CD4-positive, alpha-beta T cell treated with Interleukin-2 at 100 ng/mL for 4 hours (primary cell): ENCODE measurements at regions not wholly inside any gene's neighbourhood (a gene's known extent, or its start where the extent isn't known, plus 50 kb on each side); places are given as distances from the start of the nearest gene placed in this dataset.
A peak's percentile ranks its signal among the peaks of the same experiment; 100 is the strongest.

Experiments
- DNase-seq: peaks from one replicate; pipeline ENCODE4 v3.0.0-alpha.2; 2020; ENCODE audit warnings: low spot score

DNA sequence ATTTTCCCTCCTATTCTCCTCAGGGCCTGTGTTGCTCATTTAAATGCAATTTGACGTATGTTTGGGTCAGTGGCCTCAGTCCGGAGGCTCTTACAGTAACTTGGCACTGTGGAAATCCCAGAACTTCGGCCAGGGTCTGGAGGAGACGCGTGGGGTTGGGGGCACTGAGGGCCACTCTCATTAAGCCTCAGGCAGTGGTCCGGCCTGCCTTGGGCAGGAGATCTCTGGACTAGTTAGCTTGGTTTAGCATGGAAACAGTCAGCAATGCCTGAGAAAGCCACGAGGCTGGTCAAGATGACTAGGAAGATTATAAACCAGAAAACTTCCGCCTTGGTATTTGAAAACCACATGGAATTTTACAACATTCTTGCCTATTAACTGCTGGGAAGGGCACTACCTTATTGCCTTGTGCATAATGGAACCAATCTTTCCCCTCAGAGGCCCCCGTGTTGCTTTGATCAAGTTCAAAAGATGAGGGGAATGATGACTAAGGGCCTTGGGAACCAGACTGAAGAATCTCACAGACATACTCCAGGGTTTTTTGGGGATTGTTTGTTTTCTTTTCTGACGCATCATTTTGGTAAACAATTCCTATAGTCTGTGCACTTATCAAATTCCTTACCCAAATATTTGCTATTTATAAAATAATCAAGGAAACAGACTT, 206.0 kb upstream of the PREP start:
- DNase-seq, result no peak

DNA sequence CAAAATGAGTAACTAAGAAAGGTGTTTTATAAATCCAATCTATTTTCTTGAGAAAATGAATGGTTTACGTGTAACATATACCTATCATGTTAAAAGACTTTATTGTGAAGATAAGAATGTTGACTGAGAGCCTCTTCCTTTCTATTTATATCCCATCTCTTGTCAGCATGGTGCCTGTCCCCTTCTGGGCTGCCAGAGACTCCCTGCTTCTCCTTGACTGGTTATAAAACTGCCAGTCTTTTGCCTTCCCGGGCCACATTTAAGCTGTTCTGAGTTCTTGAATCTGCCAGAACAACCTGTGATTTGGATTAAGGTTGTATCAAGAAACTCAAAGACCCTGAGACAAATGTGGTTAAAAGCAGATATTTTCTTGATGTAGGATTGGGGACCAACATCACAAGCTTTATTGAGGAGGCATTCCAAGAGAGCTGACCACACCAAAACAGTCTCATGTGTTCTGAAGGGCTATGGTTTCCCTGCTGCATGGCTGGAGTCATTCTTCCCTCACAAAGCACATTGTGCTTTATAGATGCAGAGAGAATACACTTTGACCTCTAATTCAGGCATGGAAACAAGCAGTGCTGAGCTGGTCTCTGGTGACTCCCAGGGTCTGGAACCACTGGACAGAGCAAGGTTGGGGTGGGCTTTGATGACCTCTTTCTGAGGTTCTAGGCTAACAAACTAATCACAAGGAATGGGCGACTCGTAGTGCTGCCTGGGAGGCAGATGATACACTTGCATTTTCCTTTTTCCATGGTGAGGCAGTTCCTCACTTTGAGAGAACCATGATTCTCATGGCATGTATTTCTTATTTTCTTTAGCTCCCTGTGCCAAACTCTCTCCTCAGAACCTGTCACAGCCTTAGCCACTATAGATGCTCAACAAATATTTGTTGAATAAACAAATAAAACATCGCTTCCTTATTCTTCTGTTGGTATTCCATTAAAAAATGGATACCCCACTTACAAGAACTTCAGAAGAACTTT, 205.0 kb upstream of the PREP start:
- DNase-seq, result no peak

DNA sequence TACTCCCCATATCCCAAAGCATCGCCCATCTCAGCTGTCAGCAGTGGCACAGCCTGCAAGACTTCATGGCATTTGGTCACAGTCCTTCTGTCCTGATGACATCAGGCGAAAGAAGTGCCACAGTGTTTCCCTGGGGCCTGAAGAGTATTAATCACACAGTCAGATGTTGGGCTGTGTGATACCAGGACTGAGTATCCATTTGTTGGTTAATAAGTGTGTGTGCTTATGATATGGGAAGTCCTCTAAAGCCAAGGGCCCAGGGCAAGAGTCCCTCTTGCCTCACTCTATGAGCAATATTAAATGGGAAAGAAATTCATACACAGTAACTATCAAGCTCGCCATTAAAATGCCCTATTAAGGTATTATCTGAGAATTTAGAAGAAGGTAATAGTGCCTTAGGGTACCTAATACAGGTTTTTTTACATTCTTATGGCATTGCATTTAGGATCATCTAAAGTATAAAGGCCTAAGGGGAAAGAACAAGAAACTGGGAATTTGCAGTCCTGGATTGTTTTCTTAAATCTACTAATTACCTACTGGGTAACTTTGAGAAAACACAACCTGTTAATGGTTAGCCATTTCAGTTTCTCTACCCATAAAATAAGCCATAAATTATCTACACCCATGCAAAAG, 204.1 kb upstream of the PREP start:
- no peak for DNase-seq

DNA sequence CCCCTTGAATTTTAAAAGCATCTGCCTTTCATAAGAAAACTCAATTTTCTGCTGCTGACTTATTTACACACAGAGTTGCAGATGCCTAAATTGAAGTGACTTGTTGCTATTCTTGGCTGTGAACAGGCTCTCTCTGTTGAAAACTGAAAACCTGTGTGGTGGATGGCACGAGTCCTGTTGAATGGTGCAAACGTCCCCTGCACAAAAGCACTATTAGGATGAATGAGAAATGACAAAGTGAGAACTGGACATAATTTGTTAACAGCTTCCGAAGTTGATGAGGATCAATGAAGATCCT, 201.7 kb upstream of the PREP start:
- no peak for DNase-seq

DNA sequence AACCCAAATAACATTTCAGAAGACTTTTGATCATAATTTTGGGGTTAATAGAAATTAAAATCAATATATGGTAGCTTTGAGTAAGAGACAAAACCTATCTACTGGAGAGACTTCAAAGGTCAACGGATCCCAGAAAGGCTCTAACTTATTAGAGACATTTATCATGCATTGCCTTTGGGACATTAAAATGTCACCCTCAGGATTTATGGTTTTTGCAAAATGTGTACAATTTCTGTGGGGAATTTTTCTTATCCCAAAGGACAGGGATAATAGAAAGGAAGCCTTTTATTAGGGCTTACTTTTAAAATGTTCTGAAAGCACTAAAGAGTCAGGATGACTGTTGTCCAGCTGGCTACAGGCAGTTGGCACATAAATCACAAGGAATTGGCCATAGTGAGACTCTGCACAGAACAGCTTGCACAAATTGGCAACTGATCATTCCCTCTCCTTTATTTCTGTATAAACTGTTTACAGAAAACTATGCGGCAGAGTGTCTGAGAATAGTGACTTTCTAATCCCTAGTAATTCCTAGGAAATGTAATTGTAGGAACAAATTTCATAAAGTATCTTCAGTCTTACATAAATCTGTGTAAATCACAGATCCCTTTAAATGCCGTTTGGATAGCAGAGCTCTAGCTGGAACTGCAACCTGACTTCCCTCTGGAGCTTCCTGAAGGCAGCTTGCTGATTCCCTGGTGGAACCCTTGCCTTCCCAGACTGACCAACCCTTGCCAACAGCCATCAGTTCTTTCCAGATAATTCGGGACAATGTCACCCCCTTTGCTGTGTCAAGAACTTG, 201.1 kb upstream of the PREP start:
- no peak for DNase-seq

DNA sequence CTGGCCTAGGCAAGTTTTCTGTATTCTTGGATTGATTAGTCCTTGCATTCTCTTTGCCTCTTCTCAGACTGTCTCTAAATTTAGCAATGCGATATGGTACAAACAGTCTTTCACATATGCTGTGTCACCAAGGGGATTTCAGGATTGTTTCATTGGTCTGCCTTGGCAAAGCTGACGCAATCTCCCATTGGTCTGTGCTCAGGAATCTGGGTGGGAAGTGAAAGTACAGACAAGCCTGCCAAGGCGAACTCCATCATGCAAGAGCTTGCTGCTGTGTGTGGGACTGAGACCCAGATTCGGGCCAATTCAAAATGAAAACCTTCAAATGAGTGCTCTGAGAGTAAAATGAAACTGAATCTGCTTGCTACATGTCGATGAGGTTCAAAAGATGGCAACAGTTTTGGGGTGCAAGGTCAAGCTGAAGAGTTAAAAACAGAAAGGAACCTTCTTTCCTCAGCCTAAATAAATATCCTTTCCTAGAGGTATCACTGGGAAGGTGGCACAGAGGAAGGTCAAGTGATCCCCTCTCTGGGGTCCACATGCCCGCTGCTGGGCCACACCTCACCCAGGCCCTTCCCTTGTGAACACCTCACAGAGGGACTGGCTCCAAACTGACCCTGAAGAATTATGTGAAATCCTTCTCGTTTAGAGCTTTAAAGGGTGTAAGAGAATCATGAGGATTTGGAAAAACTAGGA, 198.8 kb upstream of the PREP start:
- peak; percentile 31 for DNase-seq

DNA sequence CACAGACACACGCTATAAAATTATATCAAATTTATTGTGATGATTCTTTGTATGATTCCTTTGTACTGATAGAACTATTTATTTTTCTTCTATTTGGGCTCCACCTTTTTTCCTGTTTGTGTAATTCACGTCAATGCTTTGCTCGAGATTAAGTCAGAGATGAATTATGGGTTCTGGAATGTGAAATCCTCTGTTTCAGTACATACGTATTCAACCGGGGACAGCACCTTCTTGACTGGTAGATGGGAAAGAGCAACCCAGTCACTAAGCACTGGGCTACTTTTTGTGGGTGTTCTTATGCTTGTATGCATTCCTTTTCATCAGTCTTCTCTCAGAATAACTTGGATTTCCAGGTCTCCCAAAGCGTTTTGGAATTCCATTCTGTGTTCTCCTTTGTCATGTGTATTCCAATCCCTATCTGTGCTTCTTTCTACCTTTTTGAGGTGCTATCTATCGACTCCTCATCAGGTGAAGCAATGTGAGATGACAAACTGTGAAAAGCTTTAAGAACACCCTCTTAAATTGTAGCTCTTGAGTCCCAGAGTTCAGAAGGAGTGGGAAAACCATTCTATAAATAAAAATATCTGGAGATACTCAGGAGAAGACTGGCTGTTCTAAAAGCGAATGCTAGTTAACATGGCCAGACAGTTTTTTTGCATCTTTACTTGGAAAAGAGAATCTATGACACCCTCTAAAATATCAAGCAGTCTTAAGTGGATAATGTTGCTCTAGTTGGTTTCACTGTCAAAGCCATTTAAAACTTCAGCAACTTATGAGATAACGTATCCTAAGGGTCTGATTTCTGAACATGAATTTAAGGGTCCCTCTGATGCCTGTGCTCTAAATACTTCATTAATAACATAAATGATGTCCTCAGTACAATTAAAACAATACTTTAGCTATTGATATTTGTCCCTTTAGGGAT, 197.7 kb upstream of the PREP start:
- DNase-seq, result no peak

DNA sequence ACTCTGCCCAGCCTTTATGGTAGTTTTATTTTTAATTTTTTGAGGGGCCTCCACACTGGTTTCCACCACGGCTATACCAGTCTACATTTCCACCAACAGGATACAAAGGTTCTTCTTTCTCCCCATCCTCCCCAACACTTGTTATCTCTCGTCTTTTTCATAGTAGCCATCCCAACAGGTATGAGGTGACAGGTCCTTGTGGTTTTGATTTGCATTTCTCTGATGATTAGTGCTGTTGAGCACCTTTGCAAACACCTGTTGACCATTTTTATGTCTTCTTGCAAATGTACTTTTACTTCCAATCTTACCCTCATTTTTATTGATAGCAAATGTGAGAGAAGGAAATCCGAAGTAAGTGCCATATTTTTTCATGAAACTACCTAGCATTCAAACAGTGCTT, 195.4 kb upstream of the PREP start:
- DNase-seq, result no peak

DNA sequence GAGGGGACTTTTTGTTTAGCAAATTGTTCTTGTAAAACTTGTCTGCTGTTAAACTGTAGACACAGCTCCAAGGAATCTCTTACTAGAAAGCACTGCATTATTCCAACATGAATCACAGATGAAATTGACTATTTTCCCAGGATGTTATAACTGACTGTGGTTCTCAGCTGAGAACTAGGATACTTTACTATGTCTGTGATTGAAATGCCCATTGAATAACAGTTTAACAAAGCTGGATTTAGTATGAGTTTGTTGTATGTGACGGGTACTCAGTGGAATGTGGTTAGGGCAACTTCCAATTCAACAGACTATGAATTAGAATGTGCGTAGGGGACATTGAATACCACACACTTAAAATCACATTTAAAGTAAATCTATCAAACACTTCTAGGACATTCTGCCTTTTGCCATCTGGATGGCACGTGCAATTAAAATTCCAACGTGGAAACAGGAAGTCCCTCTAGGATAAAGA, 193.4 kb upstream of the PREP start:
- no peak for DNase-seq

DNA sequence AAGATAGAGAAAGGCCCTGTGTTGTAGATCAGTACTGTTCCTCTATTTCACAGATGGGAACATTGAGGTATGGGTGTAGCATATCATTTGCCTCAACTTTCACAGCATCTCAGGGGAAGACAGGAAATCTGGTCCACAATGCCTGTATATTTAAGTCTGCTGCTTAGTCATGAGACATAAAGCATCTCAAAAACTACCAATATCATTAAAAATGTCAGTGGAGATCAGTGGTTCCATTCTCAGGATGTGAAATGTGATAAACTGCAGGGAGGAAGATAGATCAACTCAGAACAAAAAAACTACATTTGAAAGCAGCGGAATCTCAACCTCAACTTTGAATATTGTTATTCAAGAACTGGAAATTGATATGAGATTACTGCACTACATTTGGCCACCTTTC, 192.9 kb upstream of the PREP start:
- no peak for DNase-seq

DNA sequence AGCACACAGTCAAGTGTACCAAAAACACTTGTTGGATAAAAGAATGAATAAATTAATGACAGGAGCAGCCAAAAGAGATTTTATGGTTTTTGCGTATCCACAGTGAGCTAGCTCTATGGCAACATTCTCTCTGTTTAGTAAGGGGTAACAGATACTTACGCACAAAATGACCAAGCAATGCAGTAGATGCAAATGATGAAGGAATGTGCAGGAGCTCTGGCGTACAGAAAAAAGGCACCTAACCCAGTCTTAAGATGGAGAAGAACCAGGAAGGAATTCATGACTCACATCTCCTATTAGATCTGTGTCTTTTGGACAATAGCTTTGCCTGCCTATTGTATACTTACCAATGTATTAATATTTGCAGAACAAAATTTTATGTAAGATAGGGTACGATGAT, 191.9 kb upstream of the PREP start:
- DNase-seq, result no peak

DNA sequence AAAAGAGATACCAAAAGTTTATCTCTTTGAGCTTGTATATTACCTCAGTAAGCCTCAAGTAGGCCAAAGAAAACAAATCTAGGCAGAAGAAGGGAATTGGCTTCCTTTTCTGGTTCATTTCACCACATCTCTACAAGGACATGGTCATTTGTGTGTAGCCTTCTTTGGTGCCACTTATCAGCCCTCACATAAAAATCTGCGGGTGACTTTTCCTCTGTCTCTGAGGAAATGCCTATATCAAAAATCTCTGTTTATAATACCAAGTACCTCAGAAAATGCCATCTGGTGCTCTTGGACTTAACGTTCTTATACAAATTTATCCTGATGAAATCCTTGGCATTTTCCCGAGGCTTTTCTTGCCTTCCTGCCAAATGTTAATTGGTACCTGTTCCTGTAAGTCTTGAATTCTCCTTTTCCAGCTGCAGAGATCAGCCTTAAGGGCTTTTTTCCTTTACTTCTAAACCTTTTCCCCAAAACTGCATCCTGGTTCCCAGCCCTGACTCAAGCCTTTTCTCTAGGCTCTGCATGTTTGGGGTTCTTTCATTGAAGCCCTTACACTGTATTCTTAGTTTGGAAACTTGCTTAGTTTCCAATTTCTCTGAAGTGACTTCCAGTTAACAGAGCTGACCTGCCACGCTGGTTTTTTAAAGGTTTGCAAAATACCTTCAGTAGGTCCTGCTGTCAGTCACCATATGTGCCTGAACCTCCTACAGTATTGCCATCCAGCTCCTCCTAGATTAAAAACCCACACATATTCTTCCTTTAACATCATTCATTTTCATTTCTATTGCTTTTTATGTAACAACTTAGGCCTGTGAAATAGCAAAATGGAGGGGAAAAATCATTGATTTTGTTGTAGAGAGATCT, 191.2 kb upstream of the PREP start:
- DNase-seq, result no peak

DNA sequence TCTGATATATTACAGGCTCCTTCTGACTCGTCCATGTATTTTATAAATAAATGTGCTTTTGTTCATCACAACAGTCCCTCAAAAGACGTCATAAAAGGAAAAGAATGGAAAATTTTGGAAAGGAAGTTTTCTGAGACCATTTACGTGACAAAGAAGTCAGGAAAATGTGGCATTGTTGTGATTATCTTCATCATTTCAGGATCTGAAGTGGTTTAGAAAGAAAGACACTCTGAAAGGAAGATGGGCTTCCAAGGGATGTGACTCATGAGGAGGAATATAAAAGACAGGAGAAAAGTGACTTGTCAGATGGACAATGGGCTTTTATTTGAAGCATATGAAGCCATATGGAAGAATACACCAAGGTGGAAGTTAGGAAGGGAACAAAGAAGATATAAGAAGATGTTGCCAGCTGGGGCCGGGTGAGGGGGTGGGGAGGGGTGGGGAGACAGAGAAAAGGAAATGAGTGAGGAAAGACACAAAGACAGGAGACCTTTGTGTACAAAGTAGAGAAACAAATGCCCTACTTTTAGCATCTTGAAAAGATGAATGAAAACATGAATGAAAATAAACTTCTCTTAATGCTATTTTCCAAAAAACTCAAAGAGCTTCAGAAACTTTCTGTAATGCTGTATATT, 190.3 kb upstream of the PREP start:
- no peak for DNase-seq

DNA sequence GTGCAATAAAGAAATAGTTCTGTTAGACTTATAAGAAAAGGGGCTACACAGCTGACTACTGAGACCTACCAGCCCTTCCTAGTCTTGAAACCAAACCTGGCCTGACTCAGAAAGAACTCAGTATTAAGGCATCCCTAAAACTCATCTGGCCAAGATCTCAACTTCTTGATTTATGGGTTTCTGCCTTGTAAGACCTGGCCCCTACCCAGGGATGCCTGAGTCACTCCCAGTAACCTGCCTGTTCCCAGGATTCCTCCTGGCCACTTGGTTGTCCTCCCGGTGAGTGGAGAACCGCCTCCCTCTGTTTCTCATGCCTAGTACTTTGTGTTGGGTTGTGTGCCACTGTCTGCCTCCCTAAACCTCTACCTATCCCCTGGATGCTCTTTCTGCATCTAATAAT, 189.4 kb upstream of the PREP start:
- DNase-seq, result no peak

DNA sequence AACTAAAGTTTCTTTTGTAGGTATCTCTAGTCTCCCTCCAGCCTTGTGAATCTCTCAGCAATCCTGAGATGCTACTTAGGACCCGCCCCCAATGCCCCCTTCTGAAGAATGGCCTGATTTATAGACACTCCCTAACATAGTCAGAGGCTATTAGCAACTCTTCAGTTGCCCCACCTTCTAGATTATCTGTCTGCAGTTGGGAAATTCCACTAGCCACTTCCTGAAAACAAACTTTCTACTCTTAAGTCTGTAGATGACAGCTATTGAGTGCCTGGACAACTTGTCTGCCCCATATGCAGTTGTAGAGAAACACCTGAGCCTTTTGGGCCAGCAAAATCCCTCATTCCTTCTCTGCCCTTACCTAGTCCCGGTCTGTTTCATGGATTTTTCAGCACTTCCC, 188.2 kb upstream of the PREP start:
- peak; percentile 47 for DNase-seq

DNA sequence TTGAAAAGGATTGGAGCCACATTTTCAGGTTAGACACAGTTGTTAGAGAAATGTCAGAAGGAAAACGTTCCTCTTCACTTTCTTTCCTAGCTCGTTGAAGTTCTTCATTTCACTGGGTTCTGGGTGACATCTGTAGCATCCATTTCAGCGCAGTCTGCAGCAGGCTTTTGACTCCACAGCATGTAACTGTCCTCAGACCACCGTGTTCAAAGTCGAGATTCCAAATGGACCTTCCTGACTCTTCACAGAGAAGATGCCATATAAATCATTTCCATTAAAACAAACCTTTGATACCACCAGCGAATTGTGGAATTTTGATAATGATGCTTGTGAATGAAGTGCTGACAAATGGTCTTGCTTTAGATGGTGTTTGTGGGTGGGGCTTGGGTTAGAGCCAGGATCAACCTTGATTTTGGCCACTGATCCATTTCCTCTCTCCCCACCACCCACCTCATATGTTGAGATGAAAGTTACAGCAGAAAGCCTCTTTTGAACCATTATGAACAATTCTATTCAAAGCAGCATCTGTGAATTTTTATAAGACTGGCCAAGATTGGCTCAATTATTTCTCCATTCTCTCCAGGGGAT, 185.3 kb upstream of the PREP start:
- DNase-seq, result no peak

DNA sequence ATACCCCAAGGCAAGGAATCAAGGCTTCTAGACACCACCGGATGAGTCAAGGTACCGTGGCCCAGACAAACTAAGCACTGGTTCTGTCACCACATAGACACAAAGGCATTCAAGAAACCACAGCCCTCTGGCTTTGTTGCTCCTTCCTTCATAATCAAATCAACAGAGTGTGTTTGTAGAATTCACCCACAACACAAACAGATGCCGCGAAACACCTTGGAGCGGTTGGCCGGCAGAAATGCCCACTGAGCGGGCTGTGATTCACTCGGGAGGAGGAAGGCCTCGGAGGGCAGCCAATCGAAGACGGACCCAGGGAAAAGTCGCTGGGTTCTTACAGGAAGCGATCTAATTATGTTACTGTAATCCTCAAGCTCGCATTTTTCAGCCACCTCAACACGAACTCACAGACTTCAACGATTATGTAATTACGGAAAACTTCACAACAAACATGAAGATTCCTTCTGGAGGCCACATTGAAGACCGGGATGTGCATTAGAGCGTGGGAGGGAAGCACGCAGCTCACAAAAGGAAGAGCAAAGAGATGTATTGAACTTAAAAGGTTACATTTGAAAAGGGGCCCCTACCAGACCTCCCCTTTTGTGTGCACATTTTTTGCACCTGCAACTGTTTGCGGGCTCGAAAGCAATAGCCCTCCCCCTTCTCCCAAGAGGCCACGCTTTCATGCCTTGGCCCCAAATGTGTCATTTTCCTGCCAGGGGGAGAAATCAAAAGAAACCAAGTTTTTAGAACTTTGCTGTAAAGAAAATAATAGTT, 184.7 kb upstream of the PREP start:
- DNase-seq, result peak; percentile 38

DNA sequence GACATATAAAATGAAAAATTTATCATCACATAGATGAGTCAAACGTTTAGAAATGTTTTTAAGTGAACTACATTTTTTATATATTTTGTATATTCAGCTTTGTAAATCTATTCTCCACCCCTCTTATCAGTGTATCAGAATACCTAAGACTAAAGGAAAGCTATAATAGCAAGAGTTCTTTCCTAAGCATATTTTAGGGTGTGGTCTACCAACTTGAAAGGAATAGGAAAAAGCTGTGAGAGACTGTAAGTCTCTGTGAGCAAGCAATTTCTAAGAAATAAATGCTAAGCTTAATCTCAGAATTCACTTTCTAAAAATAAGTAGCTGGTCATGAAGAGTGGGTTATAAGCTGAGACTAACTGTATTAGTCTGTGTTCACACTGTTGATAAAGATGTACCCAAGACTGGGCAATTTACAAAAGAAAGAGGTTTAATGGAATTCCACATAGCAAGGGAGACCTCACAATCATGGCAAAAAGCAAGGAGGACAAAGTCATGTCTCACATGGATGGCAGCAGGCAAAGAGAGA, 175.4 kb upstream of the PREP start:
- DNase-seq, result no peak
